ENCODE measurements at regions not wholly inside any gene's neighbourhood (a gene's known extent, or its start where the extent isn't known, plus 50 kb on each side); places are given as distances from the start of the nearest gene placed in this dataset.

DNA sequence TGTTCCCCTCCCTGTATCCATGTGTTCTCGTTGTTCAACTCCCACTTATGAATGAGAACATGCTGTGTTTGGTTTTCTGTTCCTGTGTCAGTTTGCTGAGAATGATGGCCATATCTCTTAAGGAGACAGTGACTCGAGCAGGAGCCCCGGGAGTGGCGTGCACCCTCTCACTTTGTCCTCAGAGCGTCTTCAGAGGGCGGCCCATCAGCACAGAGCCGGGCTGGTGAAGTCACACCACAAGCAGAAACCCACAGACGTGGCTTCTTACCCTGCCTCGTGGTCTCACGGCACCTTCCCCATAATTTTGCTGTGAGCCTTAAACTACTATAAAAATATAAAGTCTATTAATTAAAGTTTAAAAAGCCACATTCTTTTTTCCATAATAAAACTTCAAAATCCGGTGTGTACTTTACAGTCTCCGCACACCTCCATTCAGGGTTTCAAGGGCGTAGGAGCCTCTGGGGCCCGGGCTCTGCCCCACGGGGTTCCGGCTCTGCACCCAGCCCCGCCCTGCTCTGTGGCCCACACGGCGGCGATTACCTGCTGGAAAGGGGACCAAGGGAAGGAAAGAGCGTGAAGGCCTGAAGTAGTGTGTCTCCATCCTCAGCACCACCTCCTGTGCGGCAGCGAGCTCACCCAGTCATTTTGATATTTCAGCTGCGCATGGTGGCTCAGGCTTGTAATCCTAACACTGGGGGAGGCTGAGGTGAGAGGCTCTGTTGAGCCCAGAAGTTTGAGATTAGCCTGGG, 101.3 kb upstream of the SOX1 start:
- TF ChIP-seq ZNF384 (IDR thresholded peaks at IDR 0.05) (no peak), TARDBP (IDR thresholded peaks at IDR 0.05) (no peak), L3MBTL2 (conservative IDR thresholded peaks at IDR 0.05) (no peak), ARNT (IDR thresholded peaks at IDR 0.05) (no peak), BHLHE40 (IDR thresholded peaks at IDR 0.05; ENCODE audit: borderline replicate concordance) (no peak), SP1 (IDR thresholded peaks at IDR 0.05) (no peak)

Measured in HEK293T (cell line).